Esophagus (tissue), 2 donors: ENCODE measurements at regions not wholly inside any gene's neighbourhood (a gene's known extent, or its start where the extent isn't known, plus 50 kb on each side); places are given as distances from the start of the nearest gene placed in this dataset.
"Not testable (repeated sequence)": the region's sequence is repeated elsewhere in the genome, so short reads cannot be mapped to it uniquely, and the experiment has no call there.

ENCODE experiments used
- H3K27ac ChIP-seq, 2 donors: one replicate each; pipeline ENCODE4 v1.5.1; 2013; ENCODE audit warnings: low read depth in 2 of 2, mild to moderate bottlenecking in 2 of 2, inconsistent platforms in 1 of 2, low read length in 1 of 2, moderate library complexity in 1 of 2
- H3K27me3 ChIP-seq, 2 donors: one replicate each; pipeline ENCODE4 v1.6.1; 2013; ENCODE audit warnings: low read length in 2 of 2, control low read depth in 1 of 2, mild to moderate bottlenecking in 1 of 2; ENCODE audit not compliant: insufficient read depth in 2 of 2, control insufficient read depth in 1 of 2
- H3K36me3 ChIP-seq, 2 donors: one replicate each; pipeline ENCODE4 v1.6.1; 2013; ENCODE audit warnings: low read length in 1 of 2; ENCODE audit not compliant: control insufficient read depth in 2 of 2, insufficient read depth in 2 of 2
- H3K4me1 ChIP-seq, 2 donors: one replicate each; pipeline ENCODE4 v1.6.1; 2013; ENCODE audit warnings: low read length in 1 of 2; ENCODE audit not compliant: control insufficient read depth in 2 of 2, insufficient read depth in 2 of 2
- H3K4me3 ChIP-seq, 2 donors: one replicate each; pipeline ENCODE4 v1.5.1; 2013; ENCODE audit warnings: low read length in 2 of 2, mild to moderate bottlenecking in 2 of 2, low read depth in 1 of 2, moderate library complexity in 1 of 2
- H3K9me3 ChIP-seq, 2 donors: one replicate each; pipeline ENCODE4 v1.6.1; 2013; ENCODE audit warnings: mild to moderate bottlenecking in 2 of 2, low read depth in 1 of 2, low read length in 1 of 2, moderate library complexity in 1 of 2; ENCODE audit not compliant: control insufficient read depth in 2 of 2, insufficient read depth in 1 of 2
- WGBS, 2 donors: extraction: QIAGEN DNeasy Blood & Tissue Kit; methylation state at CpG; one replicate each; pipeline ENCODE4 v1.1.7; 2013; 5-methylcytosine and 5-hydroxymethylcytosine counted together
- donor health status: healthy with polysubstance abuse.
- donor health status: Bipolar disorder and iron deficiency.

DNA sequence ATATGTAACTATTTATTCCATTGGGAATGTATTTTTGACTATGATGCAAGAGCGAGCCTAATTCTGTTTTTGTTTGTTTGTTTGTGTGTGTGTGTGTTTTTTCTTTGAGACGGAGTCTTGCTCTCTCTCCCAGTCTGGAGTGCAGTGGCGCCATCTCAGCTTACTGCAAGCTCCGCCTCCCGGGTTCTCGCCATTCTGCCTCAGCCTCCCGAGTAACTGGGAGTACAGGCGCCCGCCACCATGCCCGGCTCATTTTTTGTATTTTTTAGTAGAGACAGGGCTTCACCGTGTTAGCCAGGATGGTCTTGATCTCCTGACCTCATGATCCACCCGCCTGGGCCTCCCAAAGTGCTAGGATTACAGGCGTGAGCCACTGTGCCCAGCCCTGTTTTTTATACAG is 415.4 kb upstream of the CDIN1 start:
- not testable (repeated sequence) for H3K36me3 ChIP-seq, H3K4me3 ChIP-seq, H3K4me1 ChIP-seq, H3K9me3 ChIP-seq, H3K27ac ChIP-seq, H3K27me3 ChIP-seq
- 91 to 97% methylated on average over 13 of the region's 13 CpGs for WGBS, 2 donors

DNA sequence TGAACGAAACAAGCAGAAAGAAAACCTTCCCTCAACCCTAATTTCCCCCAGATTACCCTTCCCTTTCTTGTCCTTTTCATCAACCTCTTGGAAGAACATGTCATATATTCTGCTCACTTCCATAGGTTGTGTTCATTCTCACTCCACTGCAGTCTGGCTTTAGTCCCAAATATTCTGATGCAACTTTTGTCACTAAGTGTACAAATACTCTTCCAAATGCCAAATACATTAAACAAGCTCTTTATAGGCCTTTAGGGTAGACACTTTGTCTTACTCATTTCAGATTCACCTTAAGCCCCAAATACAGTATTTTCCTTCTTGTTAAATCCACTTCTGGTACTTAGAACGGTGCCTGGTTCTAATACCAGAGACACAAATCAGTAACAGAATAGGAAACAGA is 406.5 kb upstream of the CDIN1 start:
- H3K9me3 ChIP-seq, result no peaks in the 10 kb centered on the region
- H3K27me3 ChIP-seq, result no peaks in the 10 kb centered on the region
- no peaks in the 10 kb centered on the region for H3K4me1 ChIP-seq
- no peak overlapping the region for H3K27ac ChIP-seq
- H3K36me3 ChIP-seq, result no peaks in the 10 kb centered on the region
- no peak overlapping the region for H3K4me3 ChIP-seq
- WGBS, 2 donors, result 65 to 68% methylated on average over 2 of the region's 2 CpGs

DNA sequence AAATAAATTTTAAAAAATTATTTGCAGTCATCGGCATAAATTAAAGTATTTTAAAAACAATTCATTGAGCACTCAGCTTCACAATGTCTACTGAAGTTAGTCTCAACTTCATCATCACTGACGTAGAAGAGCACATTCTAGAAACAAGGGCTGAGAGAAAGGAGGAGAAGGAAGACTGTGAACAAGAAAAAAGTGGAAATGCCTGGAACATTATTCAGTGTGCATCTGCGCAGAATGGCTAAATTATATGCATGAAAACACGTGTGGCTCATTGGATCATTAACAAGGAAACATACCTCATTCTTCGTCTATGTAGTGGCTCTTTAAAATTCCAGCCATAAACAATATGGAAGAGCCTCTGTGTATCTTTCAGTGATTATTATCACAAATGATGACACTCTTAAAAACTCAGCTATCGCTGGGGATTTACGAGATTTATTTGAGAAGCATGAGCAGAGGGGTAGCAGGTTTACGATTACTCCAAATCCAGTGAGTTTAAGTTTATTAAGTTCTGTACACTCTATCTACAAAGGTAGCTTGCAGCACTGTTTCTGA is 404.2 kb upstream of the CDIN1 start:
- H3K27me3 ChIP-seq, result no peaks in the 10 kb centered on the region
- H3K27ac ChIP-seq, result no peak overlapping the region
- 83 to 87% methylated on average over 8 of the region's 8 CpGs for WGBS, 2 donors
- no peaks in the 10 kb centered on the region for H3K9me3 ChIP-seq
- no peaks in the 10 kb centered on the region for H3K4me1 ChIP-seq
- H3K36me3 ChIP-seq, result no peaks in the 10 kb centered on the region
- H3K4me3 ChIP-seq, result no peak overlapping the region

GRCh38 chr15:36175741-36176291 is 403.6 kb upstream of the CDIN1 start:
- Histone ChIP-seq H3K36me3 (no peaks in the 10 kb centered on the region), H3K4me3 (no peak overlapping the region), H3K27ac (no peak overlapping the region), H3K27me3 (no peaks in the 10 kb centered on the region), H3K4me1 (no peaks in the 10 kb centered on the region), H3K9me3 (no peaks in the 10 kb centered on the region)
- 60 to 73% methylated on average over 2 of the region's 2 CpGs for whole genome bisulfite sequencing, 2 donors

DNA sequence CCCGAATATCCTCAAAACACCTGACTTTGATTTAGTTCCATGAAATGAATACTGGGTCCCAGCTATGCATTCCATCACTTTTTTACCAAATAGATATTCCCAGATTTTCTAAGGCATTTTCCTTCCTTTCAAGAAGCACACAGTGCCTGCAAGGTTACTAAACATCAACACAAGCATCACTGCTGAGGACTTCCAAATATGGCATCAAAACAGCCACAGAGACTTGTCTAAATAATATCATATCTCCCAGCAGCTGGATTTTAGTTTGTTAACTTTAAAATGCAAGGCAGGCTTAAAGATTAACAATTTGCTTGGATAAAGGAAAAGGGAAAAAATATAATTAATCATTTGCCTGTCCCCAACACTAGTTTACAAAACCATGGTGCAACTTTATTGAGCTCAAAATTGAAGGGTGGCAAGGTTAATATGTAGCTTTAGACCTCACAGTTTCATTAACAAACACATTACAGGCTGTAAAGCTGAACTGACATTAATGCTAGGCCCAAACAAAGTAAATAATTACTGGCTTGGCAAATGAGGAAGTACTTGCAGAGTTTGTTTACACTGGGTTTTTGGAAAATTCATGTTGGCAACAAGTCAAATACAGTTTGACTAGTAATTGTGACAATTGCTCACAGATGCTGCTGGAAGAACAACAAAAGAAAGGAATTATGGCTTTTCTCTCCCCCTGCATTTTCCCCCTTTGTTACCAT is 401.7 kb upstream of the CDIN1 start:
- no peaks in the 10 kb centered on the region for H3K9me3 ChIP-seq
- no peaks in the 10 kb centered on the region for H3K27me3 ChIP-seq
- H3K4me3 ChIP-seq, result no peak overlapping the region
- no peak overlapping the region for H3K27ac ChIP-seq
- WGBS, 2 donors, result 41 to 71% methylated on average over 1 of the region's 1 CpG
- no peaks in the 10 kb centered on the region for H3K36me3 ChIP-seq
- no peaks in the 10 kb centered on the region for H3K4me1 ChIP-seq

GRCh38 chr15:36178303-36178633 is 401.2 kb upstream of the CDIN1 start:
- Histone ChIP-seq H3K4me1 (no peaks in the 10 kb centered on the region), H3K36me3 (no peaks in the 10 kb centered on the region), H3K9me3 (no peaks in the 10 kb centered on the region), H3K27ac (no peak overlapping the region), H3K27me3 (no peaks in the 10 kb centered on the region), H3K4me3 (no peak overlapping the region)
- 69 to 72% methylated on average over 2 of the region's 2 CpGs for WGBS, 2 donors

- WGBS, 2 donors, result 82 to 87% methylated on average over 2 of the region's 2 CpGs
Measured at GRCh38 chr15:36183201-36183600, 396.2 kb upstream of the CDIN1 start.

GRCh38 chr15:36185438-36185837 is 394.0 kb upstream of the CDIN1 start:
- WGBS, 2 donors, result 74 to 86% methylated on average over 1 of the region's 1 CpG
- Histone ChIP-seq H3K9me3 (no peaks in the 10 kb centered on the region), H3K4me1 (no peaks in the 10 kb centered on the region), H3K27ac (no peak overlapping the region), H3K36me3 (no peaks in the 10 kb centered on the region), H3K4me3 (no peak overlapping the region), H3K27me3 (no peaks in the 10 kb centered on the region)

More at GRCh38 chr15:36183201-36183600, 396.2 kb upstream of the CDIN1 start:
- Histone ChIP-seq H3K27me3 (no peaks in the 10 kb centered on the region), H3K27ac (no peak overlapping the region), H3K4me1 (no peaks in the 10 kb centered on the region), H3K9me3 (no peaks in the 10 kb centered on the region), H3K4me3 (no peak overlapping the region), H3K36me3 (no peaks in the 10 kb centered on the region)

- Histone ChIP-seq H3K27me3 (no peaks in the 10 kb centered on the region), H3K36me3 (no peaks in the 10 kb centered on the region), H3K27ac (no peak overlapping the region), H3K9me3 (no peaks in the 10 kb centered on the region), H3K4me3 (no peak overlapping the region), H3K4me1 (no peaks in the 10 kb centered on the region)
Measured at GRCh38 chr15:36185845-36186244, 393.6 kb upstream of the CDIN1 start.

- Histone ChIP-seq H3K9me3 (no peaks in the 10 kb centered on the region), H3K36me3 (no peaks in the 10 kb centered on the region), H3K27ac (no peak overlapping the region), H3K27me3 (no peaks in the 10 kb centered on the region), H3K4me3 (no peak overlapping the region), H3K4me1 (no peaks in the 10 kb centered on the region)
- WGBS, 2 donors, result 76 to 92% methylated on average over 1 of the region's 1 CpG
Measured at GRCh38 chr15:36186376-36186775, 393.1 kb upstream of the CDIN1 start.
